Renal pelvis (tissue), 1 donor: ENCODE measurements at regions not wholly inside any gene's neighbourhood (a gene's known extent, or its start where the extent isn't known, plus 50 kb on each side); places are given as distances from the start of the nearest gene placed in this dataset.
A peak's percentile ranks its signal among the peaks of the same experiment; 100 is the strongest.

Experiments
- DNase-seq: peaks from one replicate; pipeline ENCODE4 v3.0.0-alpha.2; 2013

DNA sequence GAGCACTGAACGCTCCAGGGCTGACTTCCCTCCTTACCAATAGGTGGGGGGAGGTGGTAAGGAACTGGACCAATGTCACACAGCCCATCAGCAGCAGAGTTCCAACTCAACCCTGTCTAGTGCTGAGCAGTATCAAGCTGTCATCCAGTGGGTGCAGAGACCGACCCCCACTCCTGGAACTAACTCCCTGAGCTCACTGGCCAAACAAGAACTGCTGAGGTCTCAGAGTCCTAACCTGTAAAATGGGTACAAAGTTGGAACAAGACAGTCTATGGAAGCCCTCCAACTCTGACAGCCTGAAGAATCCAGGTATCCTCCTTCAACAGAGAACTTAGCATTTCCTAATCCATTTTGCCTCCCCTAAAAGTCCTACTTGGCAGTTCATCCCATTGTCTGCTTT lies 91.1 kb upstream of the CLMN start:
- DNase-seq, result no peak

GRCh38 chr14:95409477-95410272 lies 90.0 kb upstream of the CLMN start:
- DNase-seq, result no peak

- DNase-seq, result no peak
Measured at GRCh38 chr14:95408731-95409476, 89.2 kb upstream of the CLMN start.

DNA sequence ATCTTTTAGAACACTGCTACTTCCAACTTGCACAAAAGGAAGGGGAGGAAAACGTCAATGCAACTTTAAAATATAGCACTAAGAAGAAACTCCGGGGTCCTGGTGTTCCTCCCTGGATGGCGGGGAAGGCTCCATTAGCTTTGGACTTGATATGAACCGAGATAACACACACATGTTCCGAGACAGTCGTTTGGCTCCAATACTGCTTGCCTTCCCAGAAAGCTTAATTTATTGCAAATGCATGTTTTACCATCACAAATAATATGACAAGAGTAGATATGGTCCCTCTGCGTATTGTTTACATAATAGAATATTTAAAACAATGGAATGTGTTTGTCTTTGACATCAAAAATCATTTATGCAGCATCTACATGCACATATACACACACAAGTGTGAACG lies 87.6 kb upstream of the CLMN start:
- peak; percentile 68 for DNase-seq

DNA sequence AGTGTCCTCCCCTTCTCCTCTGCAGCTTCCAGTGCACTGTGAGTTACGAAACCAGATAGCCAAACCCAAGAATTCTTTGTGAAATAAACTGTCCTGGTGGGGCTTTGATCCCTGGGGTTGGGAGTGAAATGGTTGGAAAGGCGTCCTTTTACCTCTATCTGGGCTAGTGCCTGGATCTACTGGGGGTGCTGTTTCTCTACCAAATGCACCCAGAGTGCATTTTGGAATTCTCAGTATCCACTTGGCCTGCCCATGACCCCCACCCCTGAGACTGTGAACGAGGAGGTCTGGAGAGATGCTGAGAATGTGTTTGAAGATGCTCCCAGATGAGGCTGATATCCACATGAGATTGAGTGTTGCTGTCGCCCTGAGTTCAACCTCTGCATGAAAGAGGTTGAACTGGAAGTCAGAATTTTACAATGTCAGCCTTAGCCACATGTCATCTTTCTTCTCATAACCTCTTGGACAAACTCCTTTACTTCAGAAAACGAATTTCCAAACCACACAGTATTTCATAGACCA lies 87.1 kb upstream of the CLMN start:
- DNase-seq, result peak; percentile 39

- DNase-seq, result no peak
Measured at GRCh38 chr14:95404583-95404982, 84.9 kb upstream of the CLMN start.

- DNase-seq, result no peak
Measured at GRCh38 chr14:95402578-95402977, 82.9 kb upstream of the CLMN start.

DNA sequence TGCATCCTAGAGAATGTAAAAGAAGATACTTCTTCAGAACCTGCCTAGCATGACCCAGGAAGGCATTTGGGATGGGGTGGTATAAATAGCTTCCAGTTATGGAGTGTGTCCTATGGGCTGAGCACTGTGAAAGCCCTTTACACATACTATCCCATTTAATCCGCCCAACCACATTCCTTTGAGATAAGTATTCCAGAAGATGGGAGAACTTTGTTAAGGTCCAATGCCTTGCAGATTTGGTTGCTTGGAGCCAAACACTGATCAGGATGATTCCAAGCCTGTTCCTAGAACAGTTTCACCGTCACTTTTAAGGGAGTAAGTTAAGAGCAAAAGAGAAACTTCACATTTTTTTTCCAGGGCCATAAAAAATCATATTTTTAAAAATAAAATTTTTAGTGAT lies 82.5 kb upstream of the CLMN start:
- DNase-seq, result no peak

DNA sequence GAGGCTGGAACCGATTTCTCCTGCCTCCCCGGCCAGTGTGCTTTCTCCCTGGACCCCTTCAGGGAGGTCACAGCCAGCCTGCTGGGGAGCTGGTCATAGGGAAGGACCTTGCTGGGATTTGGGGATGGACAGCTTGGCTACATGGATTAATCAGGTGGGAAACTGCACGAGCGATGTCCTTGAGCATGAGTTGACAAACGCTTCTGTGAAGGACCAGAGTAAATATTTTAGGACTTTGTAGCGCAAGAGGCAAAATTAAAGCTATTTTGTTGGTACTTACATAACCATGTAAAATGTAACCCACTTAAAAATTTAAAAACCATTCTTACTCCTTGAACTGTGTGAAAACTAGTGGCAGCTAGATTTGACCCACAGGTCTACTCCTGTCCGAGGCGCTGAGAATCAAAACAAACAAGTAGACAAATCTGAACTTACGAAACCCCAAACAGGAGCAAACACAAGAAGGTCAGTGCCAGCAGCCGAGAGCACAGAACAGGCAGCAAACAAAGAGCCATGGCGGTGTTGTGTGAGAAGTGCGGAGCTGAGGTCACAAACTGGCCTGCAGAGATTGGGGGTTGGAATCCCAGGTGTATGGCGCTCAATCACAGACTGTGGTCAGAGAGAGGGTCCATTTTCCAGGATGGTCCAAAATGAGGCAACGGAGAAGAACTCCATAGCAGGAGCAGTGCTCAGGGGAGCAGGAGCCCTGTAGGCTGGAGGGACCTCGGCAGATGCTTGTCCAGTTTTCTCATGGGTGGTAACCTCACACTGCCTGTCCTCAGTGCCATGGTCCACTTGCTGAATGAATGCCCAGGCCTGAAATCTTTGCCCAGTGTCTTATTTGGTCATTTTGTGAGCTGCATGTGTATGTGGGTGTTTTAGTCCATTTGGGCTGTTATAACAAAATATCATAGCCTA lies 79.2 kb upstream of the CLMN start:
- DNase-seq, result no peak

DNA sequence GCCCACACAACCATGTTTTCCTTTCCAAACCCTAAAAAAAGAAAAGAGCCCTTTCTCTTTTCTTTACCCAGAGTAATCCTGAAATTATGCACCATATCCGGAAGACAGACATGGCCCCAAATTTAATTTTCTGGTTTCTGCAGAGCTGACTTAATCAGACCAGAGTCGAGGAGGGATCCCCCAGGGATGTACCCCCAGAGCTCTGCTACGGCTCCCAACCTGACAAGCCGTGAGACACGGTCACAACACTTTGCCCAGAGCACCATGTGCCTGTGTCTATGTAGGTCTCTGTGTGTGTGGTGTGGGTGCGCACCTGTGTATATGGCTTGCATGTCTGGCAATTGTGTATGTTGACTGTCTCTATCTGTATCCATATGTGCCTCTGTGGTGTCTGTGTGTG lies 77.6 kb upstream of the CLMN start:
- no peak for DNase-seq

DNA sequence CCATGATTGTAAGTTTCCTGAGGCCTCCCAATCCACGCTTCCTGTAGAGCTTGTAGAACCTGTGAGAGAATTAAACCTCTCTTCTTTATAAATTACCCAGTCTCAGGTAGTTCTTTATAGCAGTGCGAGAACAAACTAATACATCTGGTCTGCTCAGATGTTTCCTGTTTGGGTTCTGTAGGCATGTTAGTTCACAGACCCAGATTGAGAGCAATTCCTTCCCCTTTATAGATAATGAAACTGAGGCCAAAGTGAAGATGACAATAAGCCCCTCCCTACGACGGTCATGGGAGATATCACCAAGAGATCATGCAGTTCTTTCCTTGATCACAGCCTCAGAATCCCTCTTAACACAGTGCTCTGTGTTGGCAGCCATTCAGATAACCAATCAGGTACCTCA lies 76.5 kb upstream of the CLMN start:
- DNase-seq, result no peak

DNA sequence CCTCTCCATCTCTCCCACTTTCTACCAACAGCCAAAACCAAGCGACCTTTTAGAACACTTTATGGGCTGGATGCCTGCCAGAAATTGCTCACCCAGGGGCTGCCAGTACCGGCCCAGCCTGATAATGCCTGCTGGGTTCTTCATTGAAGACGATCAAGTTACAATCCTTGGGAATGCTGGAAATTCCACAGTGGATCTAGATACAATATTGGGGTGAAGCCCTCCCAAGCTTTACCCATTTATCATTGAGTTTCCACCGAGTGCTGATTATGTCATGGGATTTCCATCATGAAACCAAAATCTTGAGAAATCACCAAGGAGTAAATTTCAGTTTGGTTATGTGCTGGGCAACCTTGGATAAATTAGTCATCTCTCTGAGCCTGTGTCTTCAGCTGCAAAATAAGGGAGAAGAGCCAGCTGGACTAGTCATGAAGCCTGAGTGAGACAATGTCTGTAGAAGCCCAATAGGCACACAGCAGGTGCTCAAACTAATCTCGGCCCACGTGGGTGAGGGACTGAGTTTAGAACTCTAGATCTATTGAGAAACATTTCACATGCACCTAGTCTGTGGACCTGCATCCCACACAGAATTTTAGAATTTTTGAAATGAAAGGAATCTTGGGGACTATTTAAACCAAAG lies 75.5 kb upstream of the CLMN start:
- DNase-seq, result no peak

GRCh38 chr14:95394297-95395097 lies 74.8 kb upstream of the CLMN start:
- no peak for DNase-seq

- no peak for DNase-seq
Measured at GRCh38 chr14:95392841-95393240, 73.1 kb upstream of the CLMN start.

DNA sequence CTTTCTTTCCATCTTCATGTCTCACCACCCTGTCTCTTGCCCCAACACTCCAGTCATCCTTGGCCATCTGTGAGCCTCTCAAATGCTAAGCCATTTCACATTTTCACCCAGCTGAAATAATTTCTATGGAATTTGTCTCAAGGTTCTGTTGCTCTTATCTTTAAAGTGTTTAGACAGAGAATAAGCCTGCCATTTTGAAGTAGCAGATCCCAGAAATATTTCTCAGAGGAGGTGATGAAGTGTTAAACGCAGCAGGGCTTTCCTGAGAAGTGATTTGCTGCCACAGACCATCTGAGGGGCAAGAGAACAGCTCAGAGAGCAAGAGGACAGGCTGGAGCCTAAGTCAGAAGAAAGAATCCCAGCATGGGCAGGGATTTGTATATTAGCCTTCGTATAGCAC lies 71.6 kb upstream of the CLMN start:
- no peak for DNase-seq

DNA sequence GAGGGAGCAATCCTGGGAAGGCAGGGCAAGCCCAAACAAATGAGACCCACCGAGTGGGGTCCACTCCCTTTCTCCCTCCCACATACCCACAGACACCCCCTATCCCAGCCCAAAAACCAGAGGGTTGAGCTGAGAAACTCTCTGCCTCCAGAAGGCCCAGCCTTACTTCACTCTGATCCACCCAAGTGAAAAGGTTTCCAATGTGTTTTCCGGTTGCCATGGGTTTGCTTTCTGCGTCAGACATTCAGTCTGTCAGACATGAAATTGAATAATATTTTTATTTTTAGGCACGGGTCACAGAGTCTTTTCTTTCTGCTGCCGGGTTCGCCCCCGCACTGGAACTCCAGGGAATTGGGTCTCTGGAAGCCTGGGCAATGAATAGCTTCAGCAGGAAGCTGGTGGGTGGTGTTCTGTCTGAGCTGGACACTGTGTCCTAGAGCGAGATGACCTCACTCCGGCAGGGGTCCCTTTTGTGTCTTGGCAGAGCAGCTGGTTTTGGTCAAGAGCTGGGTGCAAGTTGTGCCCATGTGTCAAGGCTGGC lies 69.8 kb upstream of the CLMN start:
- DNase-seq, result no peak

DNA sequence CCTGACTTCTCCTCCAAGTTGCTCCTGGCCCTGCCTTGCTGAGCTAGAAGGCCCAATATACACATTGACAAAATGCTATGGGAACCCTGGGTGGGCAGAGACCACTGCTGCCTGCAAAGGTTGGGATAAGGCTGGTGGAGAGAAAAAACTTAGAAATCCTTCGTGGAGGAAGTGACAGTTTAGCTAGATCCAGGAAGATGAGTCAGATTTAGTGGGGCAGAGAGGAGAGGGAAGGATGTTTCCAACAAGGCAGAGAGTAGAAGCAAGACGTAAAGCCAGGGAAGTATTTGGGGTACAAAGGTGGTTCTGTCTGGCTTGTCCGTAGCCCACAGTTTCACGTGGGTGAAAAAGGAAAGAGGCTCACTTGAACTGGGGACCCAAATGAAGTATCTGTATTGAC lies 69.0 kb upstream of the CLMN start:
- no peak for DNase-seq

- DNase-seq, result no peak
Measured at GRCh38 chr14:95387826-95388445, 68.2 kb upstream of the CLMN start.

GRCh38 chr14:95386536-95387095 lies 66.9 kb upstream of the CLMN start:
- DNase-seq, result no peak

DNA sequence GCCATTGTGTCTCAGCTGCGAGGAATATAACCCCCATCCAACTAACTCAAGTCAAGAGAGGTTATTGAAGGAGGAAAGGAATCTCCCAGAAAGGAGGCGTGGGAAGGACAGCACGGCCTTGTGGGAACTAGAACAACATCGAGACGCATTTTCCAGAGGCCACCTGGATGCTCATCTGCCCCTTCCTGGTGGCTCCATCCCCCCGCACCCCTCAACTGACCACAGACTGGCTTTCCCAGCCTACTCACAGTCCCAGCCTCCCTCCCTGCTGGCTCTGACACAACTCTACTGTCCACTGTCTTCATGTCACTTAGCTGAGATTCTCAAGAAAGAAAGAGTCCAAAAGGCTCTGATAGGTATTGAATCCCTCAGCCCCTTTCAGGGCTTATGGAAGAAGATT lies 66.0 kb upstream of the CLMN start:
- no peak for DNase-seq
